HG02852 (cell line): ENCODE measurements at regions not wholly inside any gene's neighbourhood (a gene's known extent, or its start where the extent isn't known, plus 50 kb on each side); places are given as distances from the start of the nearest gene placed in this dataset.
"Not testable (repeated sequence)": the region's sequence is repeated elsewhere in the genome, so short reads cannot be mapped to it uniquely, and the experiment has no call there.

ENCODE experiments used
- ATAC-seq: cut with Tn5 transposase; IDR thresholded peaks from one replicate; pipeline ENCODE4 v1.9.1; 2021; ENCODE audit warnings: mild to moderate bottlenecking, moderate library complexity; ENCODE audit not compliant: unreplicated experiment

- peak; percentile 100 for ATAC-seq
Measured at GRCh38 chr1:223992456-223993246, 121.3 kb upstream of the FBXO28 start.

DNA sequence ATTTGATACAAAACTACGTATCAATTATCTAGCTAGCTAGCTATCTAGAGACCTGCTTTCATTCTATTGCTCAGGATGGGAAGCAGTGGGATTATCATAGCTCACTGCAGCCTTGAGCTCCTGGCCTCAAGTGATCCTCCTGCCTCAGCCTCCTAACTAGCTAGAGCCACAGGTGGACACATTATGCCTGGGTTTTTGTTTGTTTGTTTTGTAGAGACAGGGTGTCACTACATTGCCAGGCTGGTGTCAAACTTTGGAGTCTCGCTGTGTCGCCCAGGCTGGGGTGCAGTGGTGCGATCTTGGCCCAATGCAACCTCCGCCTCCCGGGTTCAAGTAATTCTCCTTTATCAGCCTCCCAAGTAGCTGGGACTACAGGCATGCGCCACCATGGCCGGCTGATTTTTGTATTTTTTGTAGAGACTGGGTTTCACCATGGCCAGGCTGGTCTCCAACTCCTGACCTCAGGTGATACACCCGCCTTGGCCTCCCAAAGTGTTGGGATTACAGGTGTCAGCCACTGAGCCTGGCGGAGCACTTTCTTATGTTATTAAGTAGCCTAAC is 122.5 kb upstream of the FBXO28 start:
- not testable (repeated sequence) for ATAC-seq

GRCh38 chr1:223961985-223962384 is 116.2 kb upstream of the TP53BP2 start:
- not testable (repeated sequence) for ATAC-seq

DNA sequence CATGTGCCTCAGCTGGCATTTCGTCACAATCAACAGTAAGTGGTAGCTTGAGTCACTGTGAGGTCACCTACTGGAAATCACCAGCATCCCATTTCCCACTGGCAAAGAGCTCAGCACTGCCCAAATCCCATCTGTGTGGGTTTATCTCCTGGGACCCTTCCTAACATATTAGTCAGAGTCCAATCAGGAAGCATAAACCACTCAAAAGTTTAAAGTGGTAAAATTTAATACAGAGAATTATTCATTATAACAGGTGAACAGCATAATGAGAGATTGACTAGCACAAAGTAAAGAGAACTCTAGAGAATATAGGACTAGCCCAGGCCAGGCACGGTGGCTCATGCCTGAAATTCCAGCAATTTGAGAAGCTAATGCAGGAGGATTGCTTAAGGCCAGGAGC is 107.1 kb upstream of the TP53BP2 start:
- not testable (repeated sequence) for ATAC-seq

- ATAC-seq = not testable (repeated sequence)
Measured at GRCh38 chr1:223951551-223951950, 105.8 kb upstream of the TP53BP2 start.

DNA sequence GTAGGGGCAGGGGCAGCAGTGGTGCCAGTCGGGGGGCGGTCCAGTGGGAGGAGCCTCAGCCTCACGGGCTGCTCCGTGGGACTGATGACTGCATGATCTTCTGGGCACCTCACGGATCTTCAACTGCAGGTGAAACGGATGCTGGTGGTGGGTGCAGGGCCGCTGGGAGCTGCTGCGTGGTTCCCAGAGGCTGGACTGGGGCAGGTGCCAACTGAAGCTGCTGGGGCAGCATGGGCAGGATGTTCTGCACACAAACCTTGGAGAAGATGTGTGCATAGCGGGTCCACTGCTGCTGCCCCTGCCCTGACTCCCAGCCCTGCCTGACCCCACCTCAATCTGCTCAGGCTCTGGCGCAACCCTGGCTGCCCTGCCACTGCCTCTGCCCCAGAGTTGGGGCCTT is 104.2 kb upstream of the TP53BP2 start:
- not testable (repeated sequence) for ATAC-seq

DNA sequence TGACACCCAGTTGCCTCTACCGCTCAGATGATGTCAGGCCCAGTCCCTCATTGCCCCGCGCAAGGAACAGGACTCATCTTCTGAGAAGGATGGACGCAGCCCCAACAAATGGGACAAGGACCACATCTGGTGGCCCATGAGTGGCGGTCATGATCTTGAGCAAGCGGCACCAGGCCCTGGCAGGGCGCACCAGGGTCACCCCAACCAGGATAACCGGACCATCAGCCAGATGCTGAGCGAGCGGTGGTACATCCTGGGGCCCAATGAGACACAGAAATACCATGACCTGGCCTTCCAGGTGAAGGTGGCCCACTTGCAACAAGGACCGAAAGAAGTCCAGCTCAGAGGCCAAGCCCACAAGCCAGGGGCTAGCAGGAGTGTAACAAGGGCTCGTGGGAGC is 102.3 kb upstream of the TP53BP2 start:
- ATAC-seq = not testable (repeated sequence)

DNA sequence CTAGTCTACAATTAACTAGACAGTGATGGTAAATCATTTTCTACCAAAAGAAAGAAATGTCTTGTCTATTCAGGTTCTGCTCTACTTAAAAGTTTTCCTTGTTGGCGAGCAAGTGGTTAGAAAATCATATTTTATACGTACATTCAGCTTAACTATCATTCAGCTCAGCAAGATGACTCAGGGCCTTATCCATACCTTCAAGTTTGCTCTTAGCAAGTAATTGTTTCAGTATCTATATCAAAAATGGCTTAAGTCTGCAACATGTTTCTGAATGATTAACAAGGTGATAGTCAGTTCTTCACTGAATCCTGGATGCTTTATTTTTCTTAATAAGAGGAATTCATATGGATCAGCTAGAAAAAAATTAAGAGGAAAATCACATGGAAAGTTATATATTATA is 90.8 kb upstream of the TP53BP2 start:
- ATAC-seq = not testable (repeated sequence)

GRCh38 chr1:223931476-223931875 is 85.7 kb upstream of the TP53BP2 start:
- not testable (repeated sequence) for ATAC-seq

- not testable (repeated sequence) for ATAC-seq
Measured at GRCh38 chr1:223920805-223921204, 75.1 kb upstream of the TP53BP2 start.

GRCh38 chr1:223915476-223915875 is 69.7 kb upstream of the TP53BP2 start:
- not testable (repeated sequence) for ATAC-seq

- not testable (repeated sequence) for ATAC-seq
Measured at GRCh38 chr1:223913715-223914114, 68.0 kb upstream of the TP53BP2 start.

DNA sequence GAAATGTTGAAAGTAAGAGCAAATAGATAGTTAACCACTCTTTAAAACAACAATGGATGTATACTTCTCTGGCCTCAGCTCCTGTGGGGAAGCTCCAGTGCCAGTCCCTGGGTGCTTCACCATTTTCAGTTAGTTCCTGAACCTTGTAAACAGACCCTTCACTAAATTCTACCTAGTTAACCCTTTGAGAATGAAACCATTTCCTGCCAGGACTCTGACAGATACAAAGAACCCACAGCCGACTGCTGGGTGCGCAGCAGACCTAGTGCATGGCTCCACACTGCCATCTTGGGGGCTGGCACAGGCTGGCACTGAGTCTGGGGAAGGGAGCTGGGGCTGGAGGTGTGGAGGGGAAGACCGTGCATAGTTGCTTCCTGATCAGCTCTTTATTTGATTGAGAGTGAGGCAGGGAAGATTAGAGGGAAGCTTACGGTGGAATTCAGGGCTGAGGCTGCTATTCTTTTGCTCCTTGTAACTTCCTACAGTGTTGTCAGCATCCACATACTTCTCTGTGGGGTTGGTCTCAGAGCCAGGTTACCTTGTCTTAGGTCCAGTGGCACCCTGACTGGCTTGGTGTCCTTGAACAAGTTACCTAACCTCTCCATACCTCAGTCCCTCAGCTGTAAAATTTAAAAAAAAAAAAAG is 62.3 kb upstream of the TP53BP2 start:
- ATAC-seq = not testable (repeated sequence)

GRCh38 chr1:223903221-223903620 is 57.5 kb upstream of the TP53BP2 start:
- ATAC-seq = not testable (repeated sequence)

- not testable (repeated sequence) for ATAC-seq
Measured at GRCh38 chr1:223899775-223900174, 54.0 kb upstream of the TP53BP2 start.

GRCh38 chr1:223897097-223897496 is 51.4 kb upstream of the TP53BP2 start:
- ATAC-seq = not testable (repeated sequence)

DNA sequence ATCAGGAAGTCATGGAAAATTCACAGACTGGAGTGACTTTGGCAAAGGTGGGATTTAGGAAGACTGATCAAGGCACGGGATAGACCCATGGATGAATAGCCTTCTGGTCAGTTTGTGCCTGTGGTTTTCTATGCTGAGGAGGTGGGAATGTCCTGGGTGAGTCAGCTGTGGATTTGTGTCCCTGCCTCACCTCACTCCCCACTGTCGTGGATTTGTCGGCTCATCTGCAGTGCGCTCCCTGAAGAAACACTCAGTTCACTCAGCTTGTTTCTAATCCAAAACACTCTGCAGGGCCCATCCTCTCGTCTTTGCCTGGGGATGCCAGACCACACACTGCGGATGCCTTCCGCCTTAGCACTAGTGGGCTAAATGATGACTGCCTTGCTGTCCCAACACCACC is 50.2 kb upstream of the TP53BP2 start:
- not testable (repeated sequence) for ATAC-seq
